HCT116 (cell line): ENCODE measurements at regions not wholly inside any gene's neighbourhood (a gene's known extent, or its start where the extent isn't known, plus 50 kb on each side); places are given as distances from the start of the nearest gene placed in this dataset.

Experiments
- ATAC-seq: fragments of 200-7000 bp; cut with Tn5 transposase; 2 replicates; pipeline ENCODE4 v1.9.1; 2020; ENCODE audit warnings: mild to moderate bottlenecking, moderate library complexity
- BruUV-seq: library from RNA; stranded (reverse); fragments of 400-500 nt; replicated peaks from 2 replicates; lab custom pipeline; 2021; lab: Mats Ljungman, UMichigan
- CTCF ChIA-PET: fragments of 300-600 bp; sonication (Branson Sonifier 250); formaldehyde crosslinking; loops from one replicate; lab custom pipeline; 2021; ENCODE audit warnings: antibody characterized with exemption; lab: Charles Lee
- POLR2A ChIA-PET: fragments of 300-600, 350-600 bp; sonication (Branson Sonifier 250); formaldehyde crosslinking; loops from one replicate; lab custom pipeline; 2021; ENCODE audit warnings: antibody characterized with exemption; lab: Charles Lee
- RAD21 ChIA-PET, 2 experiments: fragments of 300-600 bp; sonication (Branson Sonifier 250); formaldehyde crosslinking; loops; one replicate each; lab custom pipeline; 2023; ENCODE audit warnings: low total read pairs in 2 of 2; ENCODE audit not compliant: uncharacterized antibody in 2 of 2, unreplicated experiment in 2 of 2, low non-redundant PET in 1 of 2; lab: Charles Lee
- DNase-seq: peaks from one replicate; pipeline ENCODE4 v3.0.0-alpha.2; 2010; ENCODE audit warnings: low read depth, low spot score
- H2AFZ ChIP-seq: fragments of 200-600 bp; shearing (Covaris generic), sonication (generic); 2 replicates; pipeline ENCODE4 v1.6.1; 2017; ENCODE audit warnings: low read depth, mixed run types, mixed read lengths, antibody characterized with exemption, low read length; ENCODE audit not compliant: poor library complexity, severe bottlenecking
- H3K27ac ChIP-seq: 2 replicates; pipeline ENCODE4 v1.5.1; 2012; ENCODE audit warnings: low read depth, low read length
- H3K27me3 ChIP-seq: fragments of 200-600 bp; sonication (generic); 2 replicates; pipeline ENCODE4 v1.6.1; 2016; ENCODE audit warnings: mixed run types, low read length, mixed read lengths; ENCODE audit not compliant: insufficient read depth
- H3K36me3 ChIP-seq, 2 experiments: fragments of 200-500 bp in 1 of 2; fragments of 200-600 bp in 1 of 2; sonication (Bioruptor generic) in 1 of 2; sonication (generic) in 1 of 2; 2 replicates each; pipeline versions ENCODE4 v1.5.1 to v1.6.1; 2014 to 2016; ENCODE audit warnings: low read length in 2 of 2, inconsistent platforms in 1 of 2, mixed read lengths in 1 of 2, mixed run types in 1 of 2; ENCODE audit not compliant: insufficient read depth in 2 of 2, control insufficient read depth in 1 of 2
- H3K4me1 ChIP-seq, 2 experiments: fragments of 200-600 bp in 1 of 2; sonication (generic) in 1 of 2; 2 replicates each; pipeline versions ENCODE4 v1.5.1 to v1.6.1; 2012 to 2017; ENCODE audit warnings: low read length in 2 of 2, inconsistent platforms in 1 of 2, mild to moderate bottlenecking in 1 of 2, mixed read lengths in 1 of 2, mixed run types in 1 of 2, moderate library complexity in 1 of 2; ENCODE audit not compliant: insufficient read depth in 2 of 2, control insufficient read depth in 1 of 2
- H3K4me2 ChIP-seq: fragments of 200-600 bp; sonication (generic); 2 replicates; pipeline ENCODE4 v1.6.1; 2017; ENCODE audit warnings: mixed run types, low read length, mixed read lengths
- H3K4me3 ChIP-seq, 2 experiments: fragments of 200-600 bp in 1 of 2; sonication (generic) in 1 of 2; replicated peaks in 1 of 2; 2 replicates each; pipeline ENCODE4 v1.5.1; 2011 to 2016; ENCODE audit warnings: low read length in 2 of 2, control low read depth in 1 of 2, low read depth in 1 of 2, mild to moderate bottlenecking in 1 of 2, mixed read lengths in 1 of 2, mixed run types in 1 of 2
- H3K79me2 ChIP-seq: fragments of 200-600 bp; sonication (generic); 2 replicates; pipeline ENCODE4 v1.6.1; 2017; ENCODE audit warnings: mild to moderate bottlenecking, mixed run types, low read length, moderate library complexity, mixed read lengths; ENCODE audit not compliant: insufficient read depth
- H3K9ac ChIP-seq: fragments of 200-600 bp; sonication (generic); 2 replicates; pipeline ENCODE4 v1.6.1; 2016; ENCODE audit warnings: low read length, mixed read lengths
- H3K9me2 ChIP-seq: fragments of 200-600 bp; sonication (generic), shearing (Covaris generic); 2 replicates; pipeline ENCODE4 v1.6.1; 2017; ENCODE audit warnings: mixed run types, mild to moderate bottlenecking, moderate library complexity; ENCODE audit not compliant: insufficient read depth
- H3K9me3 ChIP-seq, 2 experiments: fragments of 200-500 bp in 1 of 2; fragments of 200-600 bp in 1 of 2; sonication (Bioruptor generic) in 1 of 2; sonication (generic) in 1 of 2; 2 replicates each; pipeline ENCODE4 v1.6.1; 2014 to 2017; ENCODE audit warnings: low read length in 2 of 2, mixed read lengths in 2 of 2, inconsistent platforms in 1 of 2, low read depth in 1 of 2, mild to moderate bottlenecking in 1 of 2, mixed run types in 1 of 2, moderate library complexity in 1 of 2; ENCODE audit not compliant: control insufficient read depth in 1 of 2, insufficient read depth in 1 of 2
- H4K20me1 ChIP-seq: fragments of 200-600 bp; sonication (generic), shearing (Covaris generic); 2 replicates; pipeline ENCODE4 v1.6.1; 2017; ENCODE audit warnings: mixed run types, mild to moderate bottlenecking, moderate library complexity; ENCODE audit not compliant: insufficient read depth
- CBX3 ChIP-seq: IDR thresholded peaks from 2 replicates; pipeline ENCODE4 v1.6.1; 2012; ENCODE audit warnings: low read depth
- CEBPB ChIP-seq: IDR thresholded peaks from 2 replicates; pipeline ENCODE4 v1.6.1; 2012; ENCODE audit warnings: low read depth
- EGR1 ChIP-seq: IDR thresholded peaks from 2 replicates; pipeline ENCODE4 v1.6.1; 2012; ENCODE audit warnings: low read depth
- EZH2 ChIP-seq: fragments of 200-600 bp; sonication (generic); IDR thresholded peaks from 2 replicates; pipeline ENCODE4 v1.6.1; 2017; ENCODE audit warnings: antibody characterized with exemption, mixed run types
- EZH2phosphoT487 ChIP-seq: fragments of 200-600 bp; IDR thresholded peaks from 2 replicates; pipeline ENCODE4 v1.6.1; 2018; ENCODE audit warnings: antibody characterized with exemption, borderline replicate concordance
- FOSL1 ChIP-seq: IDR thresholded peaks from 2 replicates; pipeline ENCODE4 v1.6.1; 2012; ENCODE audit warnings: low read depth
- JUND ChIP-seq: IDR thresholded peaks from 2 replicates; pipeline ENCODE4 v1.6.1; 2012
- POLR2AphosphoS5 ChIP-seq: IDR thresholded peaks from 2 replicates; pipeline ENCODE4 v1.6.1; 2011; ENCODE audit warnings: mild to moderate bottlenecking, low read depth, low read length, moderate library complexity
- SIN3A ChIP-seq: IDR thresholded peaks from 2 replicates; pipeline ENCODE4 v1.6.1; 2012; ENCODE audit warnings: low read depth
- SP1 ChIP-seq: IDR thresholded peaks from 2 replicates; pipeline ENCODE4 v1.6.1; 2012; ENCODE audit warnings: low read depth
- YY1 ChIP-seq: IDR thresholded peaks from 2 replicates; pipeline ENCODE4 v1.6.1; 2011; ENCODE audit warnings: low read length, low read depth, moderate library complexity, mild to moderate bottlenecking; ENCODE audit not compliant: insufficient replicate concordance; ENCODE audit errors: extremely low read depth
- ZFX ChIP-seq: fragments of 450-650 bp; IDR thresholded peaks from 2 replicates; pipeline ENCODE4 v1.6.1; 2017
- intact Hi-C: fragments of 100-400 bp; cut with micrococcal nuclease; formaldehyde crosslinking; loops from 2 replicates; pipeline ENCODE4 v1.10.0; 2022
- TF ChIP-seq, protein P1 (sequence below): IDR thresholded peaks from 2 replicates; pipeline ENCODE4 v1.6.1; 2011; ENCODE audit warnings: mild to moderate bottlenecking, low read length, moderate library complexity; ENCODE audit not compliant: insufficient replicate concordance; ENCODE audit errors: extremely low read depth
- TF ChIP-seq, protein P2 (sequence below), 3 experiments: fragments of 200-600 bp in 1 of 3; sonication (generic) in 1 of 3; IDR thresholded peaks in 2 of 3; conservative IDR thresholded peaks in 1 of 3; 2 replicates each; pipeline ENCODE4 v1.5.1; 2012 to 2017; ENCODE audit warnings: low read depth in 2 of 3, low read length in 2 of 3, antibody characterized with exemption in 1 of 3, borderline replicate concordance in 1 of 3, control low read depth in 1 of 3, mild to moderate bottlenecking in 1 of 3, mixed read lengths in 1 of 3, mixed run types in 1 of 3, moderate library complexity in 1 of 3; ENCODE audit not compliant: insufficient read depth in 1 of 3
- TF ChIP-seq, protein P3 (sequence below): IDR thresholded peaks from 2 replicates; pipeline ENCODE4 v1.6.1; 2012

DNA sequence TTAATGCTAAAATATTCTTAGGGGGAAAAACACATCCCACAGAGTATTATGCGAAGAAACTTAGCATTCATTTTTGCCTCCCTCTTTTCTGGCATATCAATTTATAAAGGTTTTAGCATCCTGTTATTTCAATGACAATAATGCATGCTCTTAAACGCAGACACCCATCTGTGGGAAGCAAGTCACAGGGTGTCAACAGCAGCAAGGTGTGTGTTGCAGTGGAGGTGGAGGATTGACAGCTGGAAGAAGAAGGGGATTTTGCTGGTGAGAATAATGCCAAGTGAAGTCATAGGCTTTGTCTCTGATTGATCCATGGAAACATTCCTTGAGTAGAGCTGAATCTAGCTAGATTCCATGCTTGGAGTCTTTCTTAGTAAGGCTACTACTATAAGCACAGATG, 498.1 kb downstream of the NPIPA7 start (continued):
- TF ChIP-seq, protein P1, sequence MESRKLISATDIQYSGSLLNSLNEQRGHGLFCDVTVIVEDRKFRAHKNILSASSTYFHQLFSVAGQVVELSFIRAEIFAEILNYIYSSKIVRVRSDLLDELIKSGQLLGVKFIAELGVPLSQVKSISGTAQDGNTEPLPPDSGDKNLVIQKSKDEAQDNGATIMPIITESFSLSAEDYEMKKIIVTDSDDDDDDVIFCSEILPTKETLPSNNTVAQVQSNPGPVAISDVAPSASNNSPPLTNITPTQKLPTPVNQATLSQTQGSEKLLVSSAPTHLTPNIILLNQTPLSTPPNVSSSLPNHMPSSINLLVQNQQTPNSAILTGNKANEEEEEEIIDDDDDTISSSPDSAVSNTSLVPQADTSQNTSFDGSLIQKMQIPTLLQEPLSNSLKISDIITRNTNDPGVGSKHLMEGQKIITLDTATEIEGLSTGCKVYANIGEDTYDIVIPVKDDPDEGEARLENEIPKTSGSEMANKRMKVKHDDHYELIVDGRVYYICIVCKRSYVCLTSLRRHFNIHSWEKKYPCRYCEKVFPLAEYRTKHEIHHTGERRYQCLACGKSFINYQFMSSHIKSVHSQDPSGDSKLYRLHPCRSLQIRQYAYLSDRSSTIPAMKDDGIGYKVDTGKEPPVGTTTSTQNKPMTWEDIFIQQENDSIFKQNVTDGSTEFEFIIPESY, result no peak
- TF ChIP-seq EZH2 (no peak), YY1 (no peak)

DNA sequence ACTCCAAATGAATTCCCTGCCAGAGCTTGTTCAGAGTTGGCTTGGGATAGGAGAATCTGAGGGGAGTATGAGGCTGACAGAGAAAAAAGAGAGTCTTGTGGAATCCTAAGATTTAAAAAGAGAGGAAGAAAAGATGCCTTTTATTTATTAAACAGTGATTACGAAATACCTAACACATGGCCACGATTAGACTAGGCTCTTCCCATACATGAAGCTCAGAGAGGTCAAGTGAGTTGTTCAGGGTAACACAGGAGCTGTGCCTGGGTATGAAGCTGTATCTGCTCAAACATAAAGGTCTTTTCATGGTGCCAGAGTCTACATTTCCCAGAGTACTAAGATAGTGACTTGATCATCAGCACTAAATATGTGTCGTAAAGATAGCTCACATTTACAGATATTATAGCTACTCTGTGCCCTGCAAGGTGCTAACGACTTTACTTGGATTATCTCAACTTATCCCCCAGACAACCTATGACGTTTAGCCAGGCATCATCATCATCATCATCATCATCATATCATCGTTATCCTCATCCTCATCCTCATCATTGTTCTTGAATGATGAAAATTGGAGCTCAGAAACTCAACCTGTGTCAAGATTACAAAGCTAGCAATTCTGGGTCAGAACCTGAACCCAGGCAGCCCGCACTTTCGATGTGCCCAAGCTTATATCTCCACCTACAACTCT, 500.8 kb downstream of the NPIPA7 start:
- Histone ChIP-seq H3K27me3 (peaks cover 18% of the 10 kb centered on the region), H3K36me3 (no peaks in the 10 kb centered on the region), H3K9me2 (no peaks in the 10 kb centered on the region), H2AFZ (no peak overlapping the region), H3K27ac (no peak overlapping the region), H3K9me3 (no peaks in the 10 kb centered on the region), H3K79me2 (no peaks in the 10 kb centered on the region), H3K4me3 (no peak overlapping the region), H3K9ac (no peak overlapping the region), H3K4me1 (no peaks in the 10 kb centered on the region), H3K4me2 (no peak overlapping the region), H4K20me1 (no peaks in the 10 kb centered on the region; the same call in 1 of the 2 replicates)
- DNase-seq (no peak), ATAC-seq (no peak)
- ChIA-PET CTCF (interaction anchor here (0.6 kb wide), 1 partner anchor 17 kb away, joined by 3 read pairs; no protein-coding TSS in a partner anchor), POLR2A (no interaction called here), RAD21 (no interaction called here)
- no TSS peak for BruUV-seq
- intact Hi-C loops, result no loop called here
- no peak for TF ChIP-seq EGR1
- no peak for TF ChIP-seq POLR2AphosphoS5
- no peak for TF ChIP-seq FOSL1
- TF ChIP-seq, protein P2, sequence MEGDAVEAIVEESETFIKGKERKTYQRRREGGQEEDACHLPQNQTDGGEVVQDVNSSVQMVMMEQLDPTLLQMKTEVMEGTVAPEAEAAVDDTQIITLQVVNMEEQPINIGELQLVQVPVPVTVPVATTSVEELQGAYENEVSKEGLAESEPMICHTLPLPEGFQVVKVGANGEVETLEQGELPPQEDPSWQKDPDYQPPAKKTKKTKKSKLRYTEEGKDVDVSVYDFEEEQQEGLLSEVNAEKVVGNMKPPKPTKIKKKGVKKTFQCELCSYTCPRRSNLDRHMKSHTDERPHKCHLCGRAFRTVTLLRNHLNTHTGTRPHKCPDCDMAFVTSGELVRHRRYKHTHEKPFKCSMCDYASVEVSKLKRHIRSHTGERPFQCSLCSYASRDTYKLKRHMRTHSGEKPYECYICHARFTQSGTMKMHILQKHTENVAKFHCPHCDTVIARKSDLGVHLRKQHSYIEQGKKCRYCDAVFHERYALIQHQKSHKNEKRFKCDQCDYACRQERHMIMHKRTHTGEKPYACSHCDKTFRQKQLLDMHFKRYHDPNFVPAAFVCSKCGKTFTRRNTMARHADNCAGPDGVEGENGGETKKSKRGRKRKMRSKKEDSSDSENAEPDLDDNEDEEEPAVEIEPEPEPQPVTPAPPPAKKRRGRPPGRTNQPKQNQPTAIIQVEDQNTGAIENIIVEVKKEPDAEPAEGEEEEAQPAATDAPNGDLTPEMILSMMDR (IDR thresholded peaks at IDR 0.05 in 2 of 3, conservative IDR thresholded peaks at IDR 0.05 in 1 of 3; ENCODE audit: borderline replicate concordance in 1 of 3, insufficient read depth in 1 of 3, low read depth in 2 of 3, low read length in 2 of 3), result no peak
- no peak for TF ChIP-seq SP1
- no peak for TF ChIP-seq EZH2
- no peak for TF ChIP-seq SIN3A
- TF ChIP-seq JUND, result no peak
- TF ChIP-seq YY1, result no peak
- TF ChIP-seq CBX3, result no peak
- TF ChIP-seq CEBPB, result no peak
- TF ChIP-seq ZFX, result no peak
- TF ChIP-seq EZH2phosphoT487, result no peak
- TF ChIP-seq, protein P1, result no peak
- TF ChIP-seq, protein P3, sequence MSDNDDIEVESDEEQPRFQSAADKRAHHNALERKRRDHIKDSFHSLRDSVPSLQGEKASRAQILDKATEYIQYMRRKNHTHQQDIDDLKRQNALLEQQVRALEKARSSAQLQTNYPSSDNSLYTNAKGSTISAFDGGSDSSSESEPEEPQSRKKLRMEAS, result no peak
